ENCODE measurements at regions not wholly inside any gene's neighbourhood (a gene's known extent, or its start where the extent isn't known, plus 50 kb on each side); places are given as distances from the start of the nearest gene placed in this dataset.

DNA sequence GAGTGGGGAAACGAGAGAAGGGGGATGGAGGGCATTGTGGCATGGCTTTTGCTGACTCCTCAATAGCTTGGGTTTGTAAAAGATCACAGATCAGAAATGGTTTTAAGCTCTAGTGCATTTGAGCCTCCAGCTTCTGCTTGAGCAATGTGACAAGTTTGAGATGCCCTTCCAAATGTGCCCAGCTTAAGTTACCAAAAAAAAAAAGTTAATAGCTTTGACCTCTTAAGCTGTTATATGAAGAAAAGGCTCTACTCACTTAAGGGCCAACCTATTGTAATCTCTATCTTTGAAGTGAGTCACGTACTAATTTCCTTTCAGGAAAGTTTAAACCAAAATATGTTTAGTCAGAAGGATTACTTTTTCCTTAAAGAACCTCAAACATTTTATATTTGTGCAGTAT is 428.8 kb upstream of the ACTBL2 start:
- no peak overlapping the region for H3K4me3 ChIP-seq
- no peak for DNase-seq (ENCODE audit: low spot score)
- TF ChIP-seq, protein P1, sequence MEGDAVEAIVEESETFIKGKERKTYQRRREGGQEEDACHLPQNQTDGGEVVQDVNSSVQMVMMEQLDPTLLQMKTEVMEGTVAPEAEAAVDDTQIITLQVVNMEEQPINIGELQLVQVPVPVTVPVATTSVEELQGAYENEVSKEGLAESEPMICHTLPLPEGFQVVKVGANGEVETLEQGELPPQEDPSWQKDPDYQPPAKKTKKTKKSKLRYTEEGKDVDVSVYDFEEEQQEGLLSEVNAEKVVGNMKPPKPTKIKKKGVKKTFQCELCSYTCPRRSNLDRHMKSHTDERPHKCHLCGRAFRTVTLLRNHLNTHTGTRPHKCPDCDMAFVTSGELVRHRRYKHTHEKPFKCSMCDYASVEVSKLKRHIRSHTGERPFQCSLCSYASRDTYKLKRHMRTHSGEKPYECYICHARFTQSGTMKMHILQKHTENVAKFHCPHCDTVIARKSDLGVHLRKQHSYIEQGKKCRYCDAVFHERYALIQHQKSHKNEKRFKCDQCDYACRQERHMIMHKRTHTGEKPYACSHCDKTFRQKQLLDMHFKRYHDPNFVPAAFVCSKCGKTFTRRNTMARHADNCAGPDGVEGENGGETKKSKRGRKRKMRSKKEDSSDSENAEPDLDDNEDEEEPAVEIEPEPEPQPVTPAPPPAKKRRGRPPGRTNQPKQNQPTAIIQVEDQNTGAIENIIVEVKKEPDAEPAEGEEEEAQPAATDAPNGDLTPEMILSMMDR (IDR thresholded peaks at IDR 0.05), result no peak
- TF ChIP-seq POLR2A (IDR thresholded peaks at IDR 0.05), result no peak
- no peak for TF ChIP-seq POLR2AphosphoS5 (IDR thresholded peaks at IDR 0.05)
- no peaks in the 10 kb centered on the region for H3K4me1 ChIP-seq (replicated peaks)
- H3K36me3 ChIP-seq, result no peaks in the 10 kb centered on the region
- no peaks in the 10 kb centered on the region for H3K27me3 ChIP-seq (replicated peaks; ENCODE audit: insufficient read depth)
- H3K9me3 ChIP-seq, result no peaks in the 10 kb centered on the region
- intact Hi-C loops (cut with DNase I), result no loop called here
- 78% methylated on average over 2 of the region's 2 CpGs for WGBS
- no peak overlapping the region for H3K27ac ChIP-seq

DNA sequence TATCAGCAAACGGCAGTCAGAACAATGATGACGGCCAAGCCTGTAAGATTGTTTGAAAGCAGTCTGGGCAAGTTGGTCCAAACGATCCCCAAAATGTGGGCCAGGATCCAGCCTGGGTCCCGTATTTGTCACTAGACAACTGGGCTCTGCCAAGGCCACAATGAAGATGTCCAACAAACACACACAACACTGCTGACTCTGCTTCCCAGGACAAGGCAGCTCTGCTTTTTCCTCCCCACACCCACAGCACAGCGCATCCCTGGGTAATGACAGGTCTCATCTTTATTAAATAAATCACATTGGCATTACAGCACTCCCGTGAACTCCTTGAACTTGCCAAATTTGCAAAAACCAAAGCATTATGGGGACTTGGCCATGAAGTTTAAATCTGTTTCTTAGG is 424.1 kb upstream of the ACTBL2 start:
- no peak overlapping the region for H3K4me3 ChIP-seq
- DNase-seq (ENCODE audit: low spot score), result no peak
- no peak overlapping the region for H3K27ac ChIP-seq
- 85% methylated on average over 6 of the region's 6 CpGs for WGBS
- H3K27me3 ChIP-seq (replicated peaks; ENCODE audit: insufficient read depth), result no peaks in the 10 kb centered on the region
- H3K4me1 ChIP-seq (replicated peaks), result no peaks in the 10 kb centered on the region
- H3K36me3 ChIP-seq, result no peaks in the 10 kb centered on the region
- TF ChIP-seq POLR2AphosphoS5 (IDR thresholded peaks at IDR 0.05), result no peak
- TF ChIP-seq, protein P1 (IDR thresholded peaks at IDR 0.05), result no peak
- no peak for TF ChIP-seq POLR2A (IDR thresholded peaks at IDR 0.05)
- intact Hi-C loops (cut with DNase I), result no loop called here
- no peaks in the 10 kb centered on the region for H3K9me3 ChIP-seq

DNA sequence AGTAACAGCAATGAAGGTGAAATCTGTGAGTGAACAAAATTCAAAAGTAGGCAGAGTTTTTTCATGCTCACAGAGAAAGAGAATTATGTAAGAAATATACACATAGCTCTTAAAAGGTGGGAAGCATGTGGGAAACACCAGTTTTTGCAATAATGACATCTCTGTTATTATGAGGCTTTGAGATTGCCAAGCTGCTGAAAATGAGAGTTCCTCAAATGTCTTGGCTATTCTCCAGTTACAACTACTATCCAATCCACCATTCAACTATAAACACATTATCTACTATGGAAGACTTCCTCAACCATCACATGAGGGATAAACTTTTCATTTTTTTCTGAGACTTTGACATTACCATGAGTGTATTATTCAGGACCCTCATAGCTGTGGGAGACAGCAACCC is 420.8 kb upstream of the ACTBL2 start:
- no peak overlapping the region for H3K4me3 ChIP-seq
- H3K27me3 ChIP-seq (replicated peaks; ENCODE audit: insufficient read depth), result no peaks in the 10 kb centered on the region
- H3K4me1 ChIP-seq (replicated peaks), result no peaks in the 10 kb centered on the region
- intact Hi-C loops (cut with DNase I), result no loop called here
- TF ChIP-seq POLR2AphosphoS5 (IDR thresholded peaks at IDR 0.05), result no peak
- no peak for TF ChIP-seq POLR2A (IDR thresholded peaks at IDR 0.05)
- no peak overlapping the region for H3K27ac ChIP-seq
- H3K9me3 ChIP-seq, result no peaks in the 10 kb centered on the region
- no peaks in the 10 kb centered on the region for H3K36me3 ChIP-seq
- DNase-seq (ENCODE audit: low spot score), result no peak

DNA sequence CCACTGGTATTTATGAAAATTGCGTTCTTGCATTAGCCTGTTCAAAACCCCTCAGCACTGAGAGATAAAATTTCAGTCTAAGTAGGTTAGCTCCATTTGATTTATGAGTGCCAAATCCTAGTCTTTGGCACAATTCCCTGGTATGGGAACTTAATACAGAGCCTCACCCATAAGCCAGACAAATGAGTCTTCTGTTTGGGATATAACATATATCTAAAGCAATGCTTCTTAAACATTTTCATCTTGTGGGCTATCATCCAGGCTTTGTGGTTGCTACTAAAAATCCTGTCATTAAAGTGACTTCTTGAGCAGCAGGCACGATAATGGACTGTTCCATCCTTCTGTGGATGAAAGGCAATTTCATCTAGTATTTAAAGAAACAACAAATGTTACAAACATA is 419.5 kb upstream of the ACTBL2 start:
- DNase-seq (ENCODE audit: low spot score), result no peak
- Histone ChIP-seq H3K4me1 (replicated peaks) (no peaks in the 10 kb centered on the region), H3K27me3 (replicated peaks; ENCODE audit: insufficient read depth) (no peaks in the 10 kb centered on the region), H3K27ac (no peak overlapping the region), H3K9me3 (no peaks in the 10 kb centered on the region), H3K4me3 (no peak overlapping the region), H3K36me3 (no peaks in the 10 kb centered on the region)
- TF ChIP-seq, protein P1 (IDR thresholded peaks at IDR 0.05), result no peak
- TF ChIP-seq POLR2AphosphoS5 (IDR thresholded peaks at IDR 0.05) (no peak), POLR2A (IDR thresholded peaks at IDR 0.05) (no peak)
- WGBS, result 34% methylated on average over 2 of the region's 2 CpGs
- intact Hi-C loops (cut with DNase I), result no loop called here

DNA sequence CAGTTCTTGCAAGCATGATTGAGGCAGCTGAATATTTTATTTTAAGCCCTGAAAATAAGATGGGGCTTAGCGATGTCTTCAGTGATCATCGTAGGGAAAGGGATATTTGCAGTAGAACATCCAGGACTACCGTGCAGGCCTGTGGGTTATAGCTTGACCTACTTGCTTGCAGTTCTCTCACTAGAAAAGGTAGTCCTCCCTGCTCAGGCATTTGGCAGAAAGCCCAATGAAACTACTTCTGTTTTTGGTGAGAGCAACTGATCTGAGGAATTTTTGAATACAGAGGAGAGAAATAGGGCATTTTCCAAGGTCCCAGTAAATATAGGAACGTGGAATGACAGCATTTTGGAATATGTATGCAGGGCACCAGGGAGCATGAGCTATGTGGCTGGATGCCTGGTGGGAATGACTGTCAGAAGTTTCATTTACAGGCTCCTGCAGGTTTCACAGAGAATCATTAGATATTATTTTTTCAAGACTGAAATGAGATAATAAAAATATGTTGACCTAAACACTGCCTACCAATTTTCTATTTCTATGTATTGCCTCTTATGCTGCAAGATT is 417.9 kb upstream of the ACTBL2 start:
- 54% methylated on average over 4 of the region's 4 CpGs for WGBS
- Histone ChIP-seq H3K27me3 (replicated peaks; ENCODE audit: insufficient read depth) (no peaks in the 10 kb centered on the region), H3K36me3 (no peaks in the 10 kb centered on the region), H3K4me3 (no peak overlapping the region), H3K4me1 (replicated peaks) (no peaks in the 10 kb centered on the region), H3K9me3 (no peaks in the 10 kb centered on the region), H3K27ac (no peak overlapping the region)
- TF ChIP-seq, protein P1 (IDR thresholded peaks at IDR 0.05), result no peak
- TF ChIP-seq POLR2A (IDR thresholded peaks at IDR 0.05), result no peak
- no peak for TF ChIP-seq POLR2AphosphoS5 (IDR thresholded peaks at IDR 0.05)
- no peak for DNase-seq (ENCODE audit: low spot score)
- intact Hi-C loops (cut with DNase I), result no loop called here
